HL-60 (cell line): ENCODE measurements at regions not wholly inside any gene's neighbourhood (a gene's known extent, or its start where the extent isn't known, plus 50 kb on each side); places are given as distances from the start of the nearest gene placed in this dataset.

Experiments
- DNase-seq, 2 experiments: peaks; one replicate each; pipeline ENCODE4 v3.0.0-alpha.2; 2010 to 2020; ENCODE audit warnings: low read depth in 1 of 2, low spot score in 1 of 2
- H3K27ac ChIP-seq: fragments of 250-450 bp; sonication (Bioruptor Pico); replicated peaks from 2 replicates; pipeline ENCODE4 v1.5.1; 2020; ENCODE audit warnings: mild to moderate bottlenecking, moderate library complexity
- H3K27me3 ChIP-seq: fragments of 250-450 bp; sonication (Bioruptor Pico); 2 replicates; pipeline ENCODE4 v1.5.1; 2021; ENCODE audit warnings: mild to moderate bottlenecking, moderate library complexity; ENCODE audit not compliant: insufficient read depth, poor library complexity, severe bottlenecking
- H3K4me3 ChIP-seq: replicated peaks from 2 replicates; pipeline ENCODE4 v1.5.1; 2011; ENCODE audit warnings: mild to moderate bottlenecking, control low read depth, low read length; ENCODE audit not compliant: insufficient read depth
- GABPA ChIP-seq: IDR thresholded peaks from 2 replicates; pipeline ENCODE4 v1.6.1; 2012; ENCODE audit warnings: low read depth
- POLR2AphosphoS5 ChIP-seq: IDR thresholded peaks from 2 replicates; pipeline ENCODE4 v1.6.1; 2012; ENCODE audit warnings: low read depth
- SPI1 ChIP-seq: IDR thresholded peaks from 2 replicates; pipeline ENCODE4 v1.6.1; 2012; ENCODE audit warnings: low read depth, mild to moderate bottlenecking, borderline replicate concordance
- TF ChIP-seq, protein P1 (sequence below): IDR thresholded peaks from 2 replicates; pipeline ENCODE4 v1.6.1; 2012; ENCODE audit warnings: low read depth; ENCODE audit not compliant: insufficient replicate concordance
- TF ChIP-seq, protein P2 (sequence below): IDR thresholded peaks from one replicate; pipeline ENCODE4 v1.5.1; 2011; ENCODE audit warnings: low read length, control low read depth, inconsistent platforms; ENCODE audit not compliant: insufficient read depth

DNA sequence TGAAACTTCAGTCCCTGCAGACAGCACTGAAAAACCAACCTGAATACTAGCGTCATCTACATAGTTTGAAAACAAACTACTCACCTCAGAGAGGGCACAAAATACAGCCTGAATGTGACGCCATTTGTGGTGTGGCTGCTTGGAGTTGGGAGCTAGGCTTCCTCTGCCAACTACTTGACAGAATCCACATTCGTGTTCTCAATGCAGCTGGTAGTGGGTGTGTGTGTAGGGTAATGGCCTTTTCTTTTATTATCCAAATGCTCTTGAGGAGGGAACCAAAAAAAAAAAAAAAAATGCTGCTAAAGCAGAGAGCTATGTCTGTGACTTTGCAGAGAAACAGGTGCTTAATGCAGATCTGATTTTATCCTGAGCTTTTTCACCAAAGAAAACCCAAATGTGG lies 207.8 kb downstream of the OTOR start:
- TF ChIP-seq POLR2AphosphoS5, result no peak
- TF ChIP-seq, protein P1, sequence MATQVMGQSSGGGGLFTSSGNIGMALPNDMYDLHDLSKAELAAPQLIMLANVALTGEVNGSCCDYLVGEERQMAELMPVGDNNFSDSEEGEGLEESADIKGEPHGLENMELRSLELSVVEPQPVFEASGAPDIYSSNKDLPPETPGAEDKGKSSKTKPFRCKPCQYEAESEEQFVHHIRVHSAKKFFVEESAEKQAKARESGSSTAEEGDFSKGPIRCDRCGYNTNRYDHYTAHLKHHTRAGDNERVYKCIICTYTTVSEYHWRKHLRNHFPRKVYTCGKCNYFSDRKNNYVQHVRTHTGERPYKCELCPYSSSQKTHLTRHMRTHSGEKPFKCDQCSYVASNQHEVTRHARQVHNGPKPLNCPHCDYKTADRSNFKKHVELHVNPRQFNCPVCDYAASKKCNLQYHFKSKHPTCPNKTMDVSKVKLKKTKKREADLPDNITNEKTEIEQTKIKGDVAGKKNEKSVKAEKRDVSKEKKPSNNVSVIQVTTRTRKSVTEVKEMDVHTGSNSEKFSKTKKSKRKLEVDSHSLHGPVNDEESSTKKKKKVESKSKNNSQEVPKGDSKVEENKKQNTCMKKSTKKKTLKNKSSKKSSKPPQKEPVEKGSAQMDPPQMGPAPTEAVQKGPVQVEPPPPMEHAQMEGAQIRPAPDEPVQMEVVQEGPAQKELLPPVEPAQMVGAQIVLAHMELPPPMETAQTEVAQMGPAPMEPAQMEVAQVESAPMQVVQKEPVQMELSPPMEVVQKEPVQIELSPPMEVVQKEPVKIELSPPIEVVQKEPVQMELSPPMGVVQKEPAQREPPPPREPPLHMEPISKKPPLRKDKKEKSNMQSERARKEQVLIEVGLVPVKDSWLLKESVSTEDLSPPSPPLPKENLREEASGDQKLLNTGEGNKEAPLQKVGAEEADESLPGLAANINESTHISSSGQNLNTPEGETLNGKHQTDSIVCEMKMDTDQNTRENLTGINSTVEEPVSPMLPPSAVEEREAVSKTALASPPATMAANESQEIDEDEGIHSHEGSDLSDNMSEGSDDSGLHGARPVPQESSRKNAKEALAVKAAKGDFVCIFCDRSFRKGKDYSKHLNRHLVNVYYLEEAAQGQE, result no peak
- no peak for TF ChIP-seq SPI1
- no peak for TF ChIP-seq GABPA
- TF ChIP-seq, protein P2, sequence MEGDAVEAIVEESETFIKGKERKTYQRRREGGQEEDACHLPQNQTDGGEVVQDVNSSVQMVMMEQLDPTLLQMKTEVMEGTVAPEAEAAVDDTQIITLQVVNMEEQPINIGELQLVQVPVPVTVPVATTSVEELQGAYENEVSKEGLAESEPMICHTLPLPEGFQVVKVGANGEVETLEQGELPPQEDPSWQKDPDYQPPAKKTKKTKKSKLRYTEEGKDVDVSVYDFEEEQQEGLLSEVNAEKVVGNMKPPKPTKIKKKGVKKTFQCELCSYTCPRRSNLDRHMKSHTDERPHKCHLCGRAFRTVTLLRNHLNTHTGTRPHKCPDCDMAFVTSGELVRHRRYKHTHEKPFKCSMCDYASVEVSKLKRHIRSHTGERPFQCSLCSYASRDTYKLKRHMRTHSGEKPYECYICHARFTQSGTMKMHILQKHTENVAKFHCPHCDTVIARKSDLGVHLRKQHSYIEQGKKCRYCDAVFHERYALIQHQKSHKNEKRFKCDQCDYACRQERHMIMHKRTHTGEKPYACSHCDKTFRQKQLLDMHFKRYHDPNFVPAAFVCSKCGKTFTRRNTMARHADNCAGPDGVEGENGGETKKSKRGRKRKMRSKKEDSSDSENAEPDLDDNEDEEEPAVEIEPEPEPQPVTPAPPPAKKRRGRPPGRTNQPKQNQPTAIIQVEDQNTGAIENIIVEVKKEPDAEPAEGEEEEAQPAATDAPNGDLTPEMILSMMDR, result no peak
- DNase-seq, result no peak
- Histone ChIP-seq H3K27me3 (peaks cover 2% of the 10 kb centered on the region), H3K4me3 (no peak overlapping the region), H3K27ac (no peak overlapping the region)

DNA sequence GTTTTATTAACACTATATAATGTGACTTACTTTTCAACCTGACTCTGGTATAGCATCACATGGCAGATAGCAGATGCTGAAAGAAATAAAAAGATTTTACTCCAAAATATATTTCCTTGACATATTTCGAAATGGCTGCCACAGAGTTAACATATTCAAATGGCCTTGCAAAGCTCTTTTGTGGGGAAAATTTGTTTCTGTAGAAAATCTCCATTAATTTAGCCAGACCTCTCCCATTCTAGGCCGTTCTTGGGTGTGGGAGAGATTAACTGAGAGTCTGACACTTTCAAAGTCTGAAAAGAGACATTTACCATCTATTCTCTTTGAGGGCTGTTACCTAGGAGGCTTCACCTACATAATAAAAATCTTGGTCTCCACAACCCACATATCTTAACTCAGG lies 217.2 kb downstream of the OTOR start:
- DNase-seq, result no peak
- H3K27me3 ChIP-seq, result no peaks in the 10 kb centered on the region
- TF ChIP-seq, protein P2, result no peak
- TF ChIP-seq SPI1, result no peak
- no peak overlapping the region for H3K27ac ChIP-seq
- no peak overlapping the region for H3K4me3 ChIP-seq

DNA sequence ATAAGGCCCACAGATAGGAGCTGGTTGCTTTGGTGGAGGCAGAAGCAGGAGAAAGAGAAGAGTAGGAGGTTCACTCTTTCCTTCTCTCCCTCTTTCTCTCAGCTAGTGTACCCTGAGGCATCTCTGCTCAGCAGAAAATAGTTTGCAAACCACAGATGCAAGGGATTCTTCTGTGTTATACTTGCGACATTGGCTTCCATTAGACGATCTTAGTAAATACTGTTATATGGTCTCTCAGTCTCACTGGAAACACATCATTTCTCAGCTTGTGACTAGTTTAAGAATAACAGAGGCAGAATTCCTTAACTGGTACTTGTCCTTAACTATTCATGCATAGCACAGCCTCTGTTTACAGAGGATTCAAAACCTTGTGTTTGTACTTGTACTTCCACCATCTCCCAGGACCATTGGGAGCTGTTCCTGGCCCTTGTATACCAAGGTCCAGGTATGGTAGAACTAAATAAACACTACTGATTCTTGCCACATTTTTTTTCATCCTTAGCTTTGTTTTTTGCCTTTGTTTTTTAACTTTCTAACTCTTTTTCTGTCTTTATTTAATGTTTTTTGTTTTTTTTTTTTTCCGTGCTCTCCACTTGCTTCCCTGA lies 218.2 kb downstream of the OTOR start:
- TF ChIP-seq, protein P1, result no peak
- TF ChIP-seq SPI1, result no peak
- no peak for TF ChIP-seq GABPA
- no peak for TF ChIP-seq POLR2AphosphoS5
- TF ChIP-seq, protein P2, result no peak
- Histone ChIP-seq H3K4me3 (no peak overlapping the region), H3K27me3 (no peaks in the 10 kb centered on the region), H3K27ac (no peak overlapping the region)
- no peak for DNase-seq

DNA sequence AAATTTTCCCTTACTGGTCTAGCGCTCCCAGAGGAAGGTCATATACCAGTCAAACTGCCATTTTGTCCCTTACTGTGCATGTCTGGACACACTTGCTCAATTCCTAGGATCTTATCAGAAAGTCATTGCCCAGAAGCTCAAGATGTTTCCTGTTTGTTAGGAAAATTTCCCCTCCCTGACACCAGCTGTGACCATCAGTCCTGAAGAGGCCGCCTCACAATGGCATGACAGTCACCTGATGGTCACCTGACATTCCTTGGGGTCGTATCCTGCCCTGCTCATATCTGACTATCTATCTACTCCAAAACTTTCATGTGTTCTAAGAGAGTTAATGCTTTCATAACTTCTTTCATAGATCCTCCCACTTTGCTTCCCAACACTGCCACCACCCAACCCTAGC lies 219.9 kb downstream of the OTOR start:
- H3K4me3 ChIP-seq, result no peak overlapping the region
- TF ChIP-seq, protein P2, result no peak
- TF ChIP-seq GABPA (no peak), POLR2AphosphoS5 (no peak), SPI1 (no peak)
- TF ChIP-seq, protein P1, result no peak
- DNase-seq, result no peak
- H3K27ac ChIP-seq, result no peak overlapping the region
- no peaks in the 10 kb centered on the region for H3K27me3 ChIP-seq
